ENCODE measurements at regions not wholly inside any gene's neighbourhood (a gene's known extent, or its start where the extent isn't known, plus 50 kb on each side); places are given as distances from the start of the nearest gene placed in this dataset.

GRCh38 chr6:130296854-130297253 lies 69.0 kb upstream of the TMEM200A start:
- TF ChIP-seq ZNF274 (IDR thresholded peaks at IDR 0.05; ENCODE audit: low read depth, low read length) (no peak), SUZ12 (IDR thresholded peaks at IDR 0.05; ENCODE audit: extremely low read depth, insufficient read depth, insufficient read length) (no peak)

Measured in NT2/D1 (cell line).